Upper lobe of right lung (tissue), 1 donor: ENCODE measurements at regions not wholly inside any gene's neighbourhood (a gene's known extent, or its start where the extent isn't known, plus 50 kb on each side); places are given as distances from the start of the nearest gene placed in this dataset.

Experiments used
- ATAC-seq: fragments of 200-7000 bp; cut with Tn5 transposase; one replicate; pipeline ENCODE4 v1.9.1; 2020; ENCODE audit warnings: mild to moderate bottlenecking, moderate library complexity
- DNase-seq: peaks from one replicate; pipeline ENCODE4 v3.0.0-alpha.2; 2020
- H3K27ac ChIP-seq: fragments of 200-600 bp; one replicate; pipeline ENCODE4 v1.8.0; 2022
- H3K27me3 ChIP-seq: fragments of 200-600 bp; one replicate; pipeline ENCODE4 v1.8.0; 2022; ENCODE audit warnings: mild to moderate bottlenecking
- H3K36me3 ChIP-seq: fragments of 200-600 bp; one replicate; pipeline ENCODE4 v1.8.0; 2022
- H3K4me1 ChIP-seq: fragments of 200-600 bp; one replicate; pipeline ENCODE4 v1.8.0; 2022
- H3K4me3 ChIP-seq: fragments of 200-600 bp; one replicate; pipeline ENCODE4 v1.8.0; 2022; ENCODE audit warnings: mild to moderate bottlenecking
- H3K9me3 ChIP-seq: fragments of 200-600 bp; one replicate; pipeline ENCODE4 v1.8.0; 2022
- intact Hi-C: fragments of 100-400 bp; cut with DNase I; formaldehyde crosslinking; loops from one replicate; pipeline ENCODE4 v1.11.0; 2022
- TF ChIP-seq, protein P1 (sequence below): fragments of 200-600 bp; IDR thresholded peaks from one replicate; pipeline ENCODE4 v1.8.0; 2022; ENCODE audit warnings: antibody characterized with exemption
- donor health status: DM: no; HTN: yes; CAD: no; lungs with severe emphysema.

- no peak overlapping the region for H3K4me3 ChIP-seq
- no peak overlapping the region for H3K27ac ChIP-seq
- no peaks in the 10 kb centered on the region for H3K4me1 ChIP-seq
- ATAC-seq = no peak
- H3K27me3 ChIP-seq = no peaks in the 10 kb centered on the region
- H3K36me3 ChIP-seq = no peaks in the 10 kb centered on the region
- no peak for DNase-seq
- no peaks in the 10 kb centered on the region for H3K9me3 ChIP-seq
- TF ChIP-seq, protein P1, sequence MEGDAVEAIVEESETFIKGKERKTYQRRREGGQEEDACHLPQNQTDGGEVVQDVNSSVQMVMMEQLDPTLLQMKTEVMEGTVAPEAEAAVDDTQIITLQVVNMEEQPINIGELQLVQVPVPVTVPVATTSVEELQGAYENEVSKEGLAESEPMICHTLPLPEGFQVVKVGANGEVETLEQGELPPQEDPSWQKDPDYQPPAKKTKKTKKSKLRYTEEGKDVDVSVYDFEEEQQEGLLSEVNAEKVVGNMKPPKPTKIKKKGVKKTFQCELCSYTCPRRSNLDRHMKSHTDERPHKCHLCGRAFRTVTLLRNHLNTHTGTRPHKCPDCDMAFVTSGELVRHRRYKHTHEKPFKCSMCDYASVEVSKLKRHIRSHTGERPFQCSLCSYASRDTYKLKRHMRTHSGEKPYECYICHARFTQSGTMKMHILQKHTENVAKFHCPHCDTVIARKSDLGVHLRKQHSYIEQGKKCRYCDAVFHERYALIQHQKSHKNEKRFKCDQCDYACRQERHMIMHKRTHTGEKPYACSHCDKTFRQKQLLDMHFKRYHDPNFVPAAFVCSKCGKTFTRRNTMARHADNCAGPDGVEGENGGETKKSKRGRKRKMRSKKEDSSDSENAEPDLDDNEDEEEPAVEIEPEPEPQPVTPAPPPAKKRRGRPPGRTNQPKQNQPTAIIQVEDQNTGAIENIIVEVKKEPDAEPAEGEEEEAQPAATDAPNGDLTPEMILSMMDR = no peak
- intact Hi-C loops = no loop called here
Observed at GRCh38 chr3:59316688-59317275, 267.0 kb upstream of the CFAP20DC start.

DNA sequence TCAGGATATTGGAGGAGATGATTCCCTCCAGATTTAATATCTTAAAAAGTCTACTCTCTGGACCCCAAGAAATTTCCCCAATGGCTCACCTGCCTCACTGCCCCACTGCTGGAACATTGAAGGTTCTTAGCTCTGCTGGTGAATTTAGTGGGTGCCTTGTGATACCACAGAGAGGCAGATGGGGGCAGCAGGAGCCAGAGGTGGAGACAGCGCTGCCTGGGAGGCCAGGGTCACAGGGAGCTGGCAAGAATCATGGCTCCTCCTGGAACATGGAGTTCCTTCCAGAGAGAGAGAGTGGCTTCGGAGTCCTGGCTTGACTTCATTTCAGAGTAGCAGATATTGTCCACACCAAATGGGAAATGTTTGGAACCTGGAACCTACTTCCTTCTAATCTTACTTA, 263.5 kb upstream of the CFAP20DC start:
- peak; percentile 93 for ATAC-seq
- TF ChIP-seq, protein P1 = peak; percentile 54
- H3K27ac ChIP-seq = no peak overlapping the region
- no peaks in the 10 kb centered on the region for H3K36me3 ChIP-seq
- no peaks in the 10 kb centered on the region for H3K9me3 ChIP-seq
- H3K4me1 ChIP-seq = no peaks in the 10 kb centered on the region
- DNase-seq = peak; percentile 69
- no peaks in the 10 kb centered on the region for H3K27me3 ChIP-seq
- intact Hi-C loops = no loop called here
- no peak overlapping the region for H3K4me3 ChIP-seq

DNA sequence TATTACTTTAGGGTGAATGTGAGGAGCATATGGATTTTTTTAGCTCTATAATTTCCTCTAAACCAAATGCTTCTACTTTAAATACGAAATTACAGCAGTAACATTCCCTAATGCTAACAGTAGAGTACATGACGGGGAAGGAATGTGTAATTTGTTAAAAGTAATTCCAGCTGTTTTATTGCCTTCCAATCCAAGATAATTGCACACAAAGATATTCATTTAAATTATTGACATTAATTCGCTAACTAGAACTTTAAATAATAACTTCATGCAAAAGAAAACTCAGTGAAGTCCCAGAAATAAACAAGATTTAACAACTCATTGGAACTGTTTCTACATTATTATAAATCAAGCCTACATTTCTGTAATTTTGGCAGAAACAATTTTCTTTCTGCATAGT, 261.4 kb upstream of the CFAP20DC start:
- TF ChIP-seq, protein P1 = no peak
- DNase-seq (no peak), ATAC-seq (no peak)
- intact Hi-C loops = no loop called here
- no peaks in the 10 kb centered on the region for H3K4me1 ChIP-seq
- no peaks in the 10 kb centered on the region for H3K36me3 ChIP-seq
- no peaks in the 10 kb centered on the region for H3K9me3 ChIP-seq
- no peaks in the 10 kb centered on the region for H3K27me3 ChIP-seq
- no peak overlapping the region for H3K4me3 ChIP-seq
- no peak overlapping the region for H3K27ac ChIP-seq

DNA sequence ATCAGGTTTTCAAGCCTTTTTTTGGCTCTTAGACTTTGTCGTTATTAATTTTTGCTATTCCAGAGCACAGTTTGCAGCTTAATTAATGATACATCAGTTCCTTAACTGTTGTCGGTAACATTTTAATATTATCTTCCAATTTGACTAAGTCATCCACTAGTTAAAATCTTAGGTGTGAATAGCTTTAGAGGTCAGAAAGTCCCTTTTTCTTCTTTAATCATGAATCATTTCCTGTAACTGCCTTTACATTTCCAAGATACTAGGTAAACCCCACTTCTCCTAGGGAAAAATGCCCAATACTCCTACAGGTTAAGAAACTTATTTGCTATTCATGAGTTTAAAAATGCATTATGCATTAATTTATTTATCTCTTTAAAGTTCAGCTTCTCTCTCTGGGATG, 260.9 kb upstream of the CFAP20DC start:
- intact Hi-C loops = no loop called here
- Histone ChIP-seq H3K27me3 (no peaks in the 10 kb centered on the region), H3K4me1 (no peaks in the 10 kb centered on the region), H3K36me3 (no peaks in the 10 kb centered on the region), H3K4me3 (no peak overlapping the region), H3K27ac (no peak overlapping the region), H3K9me3 (no peaks in the 10 kb centered on the region)
- no peak for DNase-seq
- TF ChIP-seq, protein P1 = no peak
- ATAC-seq = no peak

DNA sequence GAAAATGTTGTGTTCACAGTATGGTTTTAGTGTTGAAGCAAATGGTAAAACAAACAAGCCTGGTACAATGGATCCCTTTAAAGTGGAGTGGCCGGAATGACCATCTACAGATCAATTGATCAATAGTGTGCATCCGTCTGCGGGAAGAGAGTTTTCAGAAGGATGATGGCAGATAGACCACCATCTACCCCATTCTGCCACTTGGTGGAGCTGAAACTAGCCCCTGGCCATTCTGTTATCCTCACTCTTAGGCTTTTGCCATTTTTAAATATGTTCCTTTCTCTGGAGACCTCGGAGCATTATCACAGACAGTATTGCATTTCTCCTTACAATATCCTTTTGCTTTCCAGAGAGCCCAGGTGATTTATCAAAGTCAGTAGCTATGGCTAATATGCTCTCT, 258.9 kb upstream of the CFAP20DC start:
- no peak for ATAC-seq
- TF ChIP-seq, protein P1 = no peak
- intact Hi-C loops = no loop called here
- no peaks in the 10 kb centered on the region for H3K36me3 ChIP-seq
- H3K9me3 ChIP-seq = no peaks in the 10 kb centered on the region
- no peaks in the 10 kb centered on the region for H3K27me3 ChIP-seq
- DNase-seq = no peak
- H3K4me3 ChIP-seq = no peak overlapping the region
- no peaks in the 10 kb centered on the region for H3K4me1 ChIP-seq
- no peak overlapping the region for H3K27ac ChIP-seq

DNA sequence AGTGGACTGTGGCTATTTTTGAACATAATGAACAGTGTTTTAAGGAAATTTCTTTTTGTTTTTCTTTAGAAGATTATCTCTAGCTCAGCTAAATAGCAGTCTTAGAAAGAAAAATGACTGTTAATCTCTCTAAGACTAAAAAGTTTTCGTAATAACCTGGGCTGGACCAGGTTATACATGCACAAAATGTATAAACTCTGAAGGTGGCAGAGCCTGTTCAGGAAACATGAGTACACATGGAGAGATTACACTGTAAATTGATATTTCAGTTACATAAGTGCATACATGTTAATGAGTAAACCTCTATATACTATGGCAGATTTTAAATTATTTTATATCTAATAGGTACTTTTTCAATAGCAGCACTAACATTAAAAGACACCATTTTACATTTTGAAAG, 258.2 kb upstream of the CFAP20DC start:
- Histone ChIP-seq H3K36me3 (no peaks in the 10 kb centered on the region), H3K9me3 (no peaks in the 10 kb centered on the region), H3K27me3 (no peaks in the 10 kb centered on the region), H3K4me3 (no peak overlapping the region), H3K27ac (no peak overlapping the region), H3K4me1 (no peaks in the 10 kb centered on the region)
- DNase-seq (no peak), ATAC-seq (no peak)
- intact Hi-C loops = no loop called here
- TF ChIP-seq, protein P1 = no peak
